ENCODE measurements at regions not wholly inside any gene's neighbourhood (a gene's known extent, or its start where the extent isn't known, plus 50 kb on each side); places are given as distances from the start of the nearest gene placed in this dataset.
A peak's percentile ranks its signal among the peaks of the same experiment; 100 is the strongest.

- Mint-ChIP-seq H3K36me3 (ENCODE audit: unreplicated experiment) (no peaks in the 10 kb centered on the region), H3K4me3 (ENCODE audit: unreplicated experiment) (no peak overlapping the region), H3K4me1 (ENCODE audit: unreplicated experiment) (no peaks in the 10 kb centered on the region), H3K9me3 (ENCODE audit: unreplicated experiment) (no peaks in the 10 kb centered on the region), H3K27me3 (ENCODE audit: unreplicated experiment) (peaks cover 21% of the 10 kb centered on the region), H3K27ac (ENCODE audit: unreplicated experiment) (no peak overlapping the region)
- no peak for DNase-seq (ENCODE audit: extremely low spot score, unreplicated experiment)
- no peak for TF ChIP-seq CTCF (IDR thresholded peaks at IDR 0.05)
These were observed 103.3 kb downstream of the DIRAS2 start for GRCh38 chr9:90539286-90539685.

- Mint-ChIP-seq H3K36me3 (ENCODE audit: unreplicated experiment) (no peaks in the 10 kb centered on the region), H3K4me1 (ENCODE audit: unreplicated experiment) (peaks cover under 1% of the 10 kb centered on the region), H3K4me3 (ENCODE audit: unreplicated experiment) (no peak overlapping the region), H3K27ac (ENCODE audit: unreplicated experiment) (no peak overlapping the region), H3K27me3 (ENCODE audit: unreplicated experiment) (peaks cover 12% of the 10 kb centered on the region), H3K9me3 (ENCODE audit: unreplicated experiment) (no peaks in the 10 kb centered on the region)
- TF ChIP-seq CTCF (IDR thresholded peaks at IDR 0.05) = no peak
- DNase-seq (ENCODE audit: extremely low spot score, unreplicated experiment) = no peak
These were observed 101.9 kb downstream of the DIRAS2 start for GRCh38 chr9:90540734-90541133.

- H3K4me3 Mint-ChIP-seq (ENCODE audit: unreplicated experiment) = no peak overlapping the region
- TF ChIP-seq CTCF (IDR thresholded peaks at IDR 0.05) = no peak
- peaks cover 11% of the 10 kb centered on the region for H3K9me3 Mint-ChIP-seq (ENCODE audit: unreplicated experiment)
- no peaks in the 10 kb centered on the region for H3K36me3 Mint-ChIP-seq (ENCODE audit: unreplicated experiment)
- H3K4me1 Mint-ChIP-seq (ENCODE audit: unreplicated experiment) = peaks cover 8% of the 10 kb centered on the region
- DNase-seq (ENCODE audit: extremely low spot score, unreplicated experiment) = no peak
- H3K27ac Mint-ChIP-seq (ENCODE audit: unreplicated experiment) = no peak overlapping the region
- H3K27me3 Mint-ChIP-seq (ENCODE audit: unreplicated experiment) = no peaks in the 10 kb centered on the region
These were observed 98.1 kb downstream of the DIRAS2 start for GRCh38 chr9:90544488-90544887.

- Mint-ChIP-seq H3K4me3 (ENCODE audit: unreplicated experiment) (no peak overlapping the region), H3K9me3 (ENCODE audit: unreplicated experiment) (peaks cover 11% of the 10 kb centered on the region), H3K27ac (ENCODE audit: unreplicated experiment) (peak overlapping the region; percentile 38), H3K36me3 (ENCODE audit: unreplicated experiment) (no peaks in the 10 kb centered on the region), H3K4me1 (ENCODE audit: unreplicated experiment) (peaks cover 8% of the 10 kb centered on the region), H3K27me3 (ENCODE audit: unreplicated experiment) (no peaks in the 10 kb centered on the region)
- TF ChIP-seq CTCF (IDR thresholded peaks at IDR 0.05) = no peak
- no peak for DNase-seq (ENCODE audit: extremely low spot score, unreplicated experiment)
These were observed 96.4 kb downstream of the DIRAS2 start for GRCh38 chr9:90546200-90546599.

GRCh38 chr9:90547896-90548295 is 94.7 kb downstream of the DIRAS2 start:
- Mint-ChIP-seq H3K4me3 (ENCODE audit: unreplicated experiment) (no peak overlapping the region), H3K27ac (ENCODE audit: unreplicated experiment) (no peak overlapping the region), H3K9me3 (ENCODE audit: unreplicated experiment) (peaks cover 11% of the 10 kb centered on the region), H3K4me1 (ENCODE audit: unreplicated experiment) (peaks cover 8% of the 10 kb centered on the region), H3K36me3 (ENCODE audit: unreplicated experiment) (no peaks in the 10 kb centered on the region), H3K27me3 (ENCODE audit: unreplicated experiment) (peaks cover 4% of the 10 kb centered on the region)
- TF ChIP-seq CTCF (IDR thresholded peaks at IDR 0.05) = no peak
- no peak for DNase-seq (ENCODE audit: extremely low spot score, unreplicated experiment)
